ENCODE measurements at regions not wholly inside any gene's neighbourhood (a gene's known extent, or its start where the extent isn't known, plus 50 kb on each side); places are given as distances from the start of the nearest gene placed in this dataset.

DNA sequence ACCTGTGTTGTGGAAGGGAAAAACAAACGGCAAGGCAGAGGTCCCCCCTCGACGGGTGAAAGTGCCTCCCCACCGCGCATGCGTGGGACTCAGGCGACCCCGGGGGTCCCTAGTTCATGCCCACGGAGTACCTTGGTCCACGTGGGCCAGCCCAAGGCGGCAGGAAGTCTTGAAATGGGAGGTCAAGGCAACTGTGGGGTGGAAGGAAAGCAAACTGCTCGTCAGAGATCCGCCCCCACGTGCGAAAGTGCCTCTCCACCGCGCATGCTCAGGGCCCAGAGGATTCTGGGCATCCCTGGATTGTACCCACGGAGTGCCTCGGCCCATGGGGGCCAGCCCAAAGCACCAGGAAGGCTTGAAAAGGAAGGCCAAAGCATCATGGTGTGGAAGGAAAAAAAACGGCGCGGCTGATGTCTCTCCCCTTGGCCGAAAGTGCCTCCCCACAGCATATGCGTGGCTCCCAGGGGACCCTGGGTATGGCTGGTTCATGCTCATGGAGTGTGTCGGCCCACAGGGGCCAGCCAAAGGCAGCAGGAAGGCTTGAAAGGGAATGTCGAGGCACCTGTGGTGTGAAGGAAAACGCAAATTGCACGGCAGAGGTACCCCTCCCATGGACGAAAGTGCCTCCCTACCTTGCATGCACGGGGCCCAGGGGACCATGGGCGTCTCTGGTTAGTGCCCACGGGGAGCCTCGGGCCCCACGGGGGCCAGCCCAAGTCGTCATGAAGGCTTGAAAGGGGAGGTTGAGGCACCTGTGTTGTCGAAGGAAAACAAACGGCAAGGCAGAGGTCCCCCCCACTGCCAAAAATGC, 369.7 kb downstream of the ALG10 start:
- H3K14ac ChIP-seq (ENCODE audit: insufficient read depth, low read length), result no peak overlapping the region
- H2BK12ac ChIP-seq (ENCODE audit: insufficient read length, low read depth, low read length), result no peak overlapping the region
- H2BK20ac ChIP-seq (ENCODE audit: low read depth, low read length, poor library complexity, severe bottlenecking), result no peak overlapping the region
- no peak overlapping the region for H3T11ph ChIP-seq (ENCODE audit: low read length)
- H2AFZ ChIP-seq (ENCODE audit: low read length), result no peak overlapping the region
- peaks cover 92 to 100% of the 10 kb centered on the region in 2 experiments for H3K9me3 Mint-ChIP-seq
- H3K4me1 ChIP-seq (ENCODE audit: insufficient read depth, low read length), result no peaks in the 10 kb centered on the region
- WGBS (ENCODE audit: extremely low coverage, insufficient read length, low lambda C conversion rate), result no CpG with 5 or more reads among the region's 37 CpGs
- no peaks in the 10 kb centered on the region for H4K20me1 ChIP-seq (ENCODE audit: control insufficient read depth, insufficient read depth, insufficient read length)
- H3K36me3 Mint-ChIP-seq (ENCODE audit: insufficient read depth in 1 of 3, low read depth in 3 of 3), result peaks cover 11 to 31% (median 24%) of the 10 kb centered on the region in 3 experiments; a peak in 6 of 7 replicates
- no peak overlapping the region for H4K8ac ChIP-seq (replicated peaks; ENCODE audit: insufficient read length, low read depth, low read length)
- H3K27ac ChIP-seq (ENCODE audit: insufficient read length, low read depth, low read length), result no peak overlapping the region
- H3K27me3 Mint-ChIP-seq (ENCODE audit: low read depth), result no peaks in the 10 kb centered on the region; the same call in none of the 2 replicates
- no peak overlapping the region for H3K4ac ChIP-seq (ENCODE audit: low read depth, low read length)
- DNase-seq, result no peak
- H2AK5ac ChIP-seq (ENCODE audit: insufficient read length, low read length), result no peak overlapping the region
- H3K4me2 ChIP-seq (ENCODE audit: insufficient read depth, insufficient read length, low read length), result no peak overlapping the region
- H3K27me3 ChIP-seq (ENCODE audit: insufficient read depth, low read length), result no peaks in the 10 kb centered on the region; the same call in 1 of the 2 replicates
- no peak overlapping the region for H3K18ac ChIP-seq (ENCODE audit: insufficient read length, low read depth, low read length)
- no peak overlapping the region for H2BK120ac ChIP-seq (ENCODE audit: low read depth, low read length, poor library complexity, severe bottlenecking)
- no peak overlapping the region for H3K27ac Mint-ChIP-seq
- no peaks in the 10 kb centered on the region for H3K23me2 ChIP-seq (ENCODE audit: insufficient read length, low read depth, low read length, poor library complexity, severe bottlenecking)
- no peak overlapping the region for H2BK15ac ChIP-seq (ENCODE audit: low read depth, low read length)
- H3K4me1 Mint-ChIP-seq, result no peaks in the 10 kb centered on the region
- no peak overlapping the region for H4K91ac ChIP-seq (ENCODE audit: insufficient read length, low read depth, low read length)
- H3K56ac ChIP-seq (ENCODE audit: insufficient read length, low read depth, low read length), result no peak overlapping the region
- no peaks in the 10 kb centered on the region for H3K79me2 ChIP-seq (ENCODE audit: insufficient read depth, low read length)
- H3K9me3 ChIP-seq (ENCODE audit: control insufficient read depth, low read depth, low read length), result peaks cover 97% of the 10 kb centered on the region
- no peak overlapping the region for H3K4me3 Mint-ChIP-seq
- TF ChIP-seq, protein P1, sequence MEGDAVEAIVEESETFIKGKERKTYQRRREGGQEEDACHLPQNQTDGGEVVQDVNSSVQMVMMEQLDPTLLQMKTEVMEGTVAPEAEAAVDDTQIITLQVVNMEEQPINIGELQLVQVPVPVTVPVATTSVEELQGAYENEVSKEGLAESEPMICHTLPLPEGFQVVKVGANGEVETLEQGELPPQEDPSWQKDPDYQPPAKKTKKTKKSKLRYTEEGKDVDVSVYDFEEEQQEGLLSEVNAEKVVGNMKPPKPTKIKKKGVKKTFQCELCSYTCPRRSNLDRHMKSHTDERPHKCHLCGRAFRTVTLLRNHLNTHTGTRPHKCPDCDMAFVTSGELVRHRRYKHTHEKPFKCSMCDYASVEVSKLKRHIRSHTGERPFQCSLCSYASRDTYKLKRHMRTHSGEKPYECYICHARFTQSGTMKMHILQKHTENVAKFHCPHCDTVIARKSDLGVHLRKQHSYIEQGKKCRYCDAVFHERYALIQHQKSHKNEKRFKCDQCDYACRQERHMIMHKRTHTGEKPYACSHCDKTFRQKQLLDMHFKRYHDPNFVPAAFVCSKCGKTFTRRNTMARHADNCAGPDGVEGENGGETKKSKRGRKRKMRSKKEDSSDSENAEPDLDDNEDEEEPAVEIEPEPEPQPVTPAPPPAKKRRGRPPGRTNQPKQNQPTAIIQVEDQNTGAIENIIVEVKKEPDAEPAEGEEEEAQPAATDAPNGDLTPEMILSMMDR (conservative IDR thresholded peaks at IDR 0.05), result no peak
- no peak overlapping the region for H4K5ac ChIP-seq (ENCODE audit: insufficient read length, low read depth, low read length)
- H3K23ac ChIP-seq (ENCODE audit: insufficient read length, low read depth, low read length), result no peak overlapping the region
- H3K9ac ChIP-seq (ENCODE audit: extremely low read depth, insufficient read length, low read length), result no peak overlapping the region
- H2BK5ac ChIP-seq (ENCODE audit: insufficient read length, low read length), result no peak overlapping the region
- H3K79me1 ChIP-seq (ENCODE audit: insufficient read depth, low read depth, low read length, poor library complexity, severe bottlenecking), result no peaks in the 10 kb centered on the region

All from H9 (cell line).